ENCODE measurements at regions not wholly inside any gene's neighbourhood (a gene's known extent, or its start where the extent isn't known, plus 50 kb on each side); places are given as distances from the start of the nearest gene placed in this dataset.
"Not testable (repeated sequence)": the region's sequence is repeated elsewhere in the genome, so short reads cannot be mapped to it uniquely, and the experiment has no call there.

GRCh38 chr21:30027986-30028385 is 88.2 kb upstream of the GRIK1 start:
- Mint-ChIP-seq H3K36me3 (no peaks in the 10 kb centered on the region), H3K4me3 (no peak overlapping the region), H3K4me1 (no peaks in the 10 kb centered on the region), H3K9me3 (no peaks in the 10 kb centered on the region), H3K27ac (no peak overlapping the region), H3K27me3 (no peaks in the 10 kb centered on the region)
- CTCF ChIA-PET, result no interaction called here
- no peak for DNase-seq

GRCh38 chr21:30023056-30023455 is 83.3 kb upstream of the GRIK1 start:
- H3K9me3 Mint-ChIP-seq, H3K36me3 Mint-ChIP-seq, H3K4me3 Mint-ChIP-seq, DNase-seq, H3K27ac Mint-ChIP-seq, H3K27me3 Mint-ChIP-seq, CTCF ChIA-PET, H3K4me1 Mint-ChIP-seq: not testable (repeated sequence)

GRCh38 chr21:30014886-30015285 is 75.1 kb upstream of the GRIK1 start:
- H3K9me3 Mint-ChIP-seq, result no peaks in the 10 kb centered on the region
- no peak overlapping the region for H3K4me3 Mint-ChIP-seq
- DNase-seq, result no peak
- no peaks in the 10 kb centered on the region for H3K4me1 Mint-ChIP-seq
- H3K27me3 Mint-ChIP-seq, result no peaks in the 10 kb centered on the region
- CTCF ChIA-PET, result no interaction called here
- no peak overlapping the region for H3K27ac Mint-ChIP-seq
- no peaks in the 10 kb centered on the region for H3K36me3 Mint-ChIP-seq

- Mint-ChIP-seq H3K36me3 (no peaks in the 10 kb centered on the region), H3K9me3 (no peaks in the 10 kb centered on the region), H3K4me3 (no peak overlapping the region), H3K27ac (no peak overlapping the region), H3K27me3 (no peaks in the 10 kb centered on the region), H3K4me1 (no peaks in the 10 kb centered on the region)
- DNase-seq, result no peak
- CTCF ChIA-PET, result no interaction called here
Observed at GRCh38 chr21:29991624-29992023, 51.8 kb upstream of the GRIK1 start.

- Mint-ChIP-seq H3K9me3 (peaks cover 4% of the 10 kb centered on the region), H3K27ac (no peak overlapping the region), H3K27me3 (no peaks in the 10 kb centered on the region), H3K4me1 (no peaks in the 10 kb centered on the region), H3K36me3 (no peaks in the 10 kb centered on the region), H3K4me3 (no peak overlapping the region)
- DNase-seq, result no peak
- CTCF ChIA-PET, result no interaction called here
Observed at GRCh38 chr21:29989634-29990234, 49.9 kb upstream of the GRIK1 start.
